Sigmoid colon (tissue), 4 donors: ENCODE measurements at regions not wholly inside any gene's neighbourhood (a gene's known extent, or its start where the extent isn't known, plus 50 kb on each side); places are given as distances from the start of the nearest gene placed in this dataset.

ENCODE experiments used
- EP300 ChIP-seq, 4 donors: sonication (generic); formaldehyde crosslinking; IDR thresholded peaks; one replicate each; pipeline ENCODE4 v1.6.1; 2017; ENCODE audit warnings: antibody characterized with exemption in 4 of 4
- POLR2A ChIP-seq, 2 donors: fragments of 450-650 bp; IDR thresholded peaks; one replicate each; pipeline ENCODE4 v1.6.1; 2016; ENCODE audit warnings: antibody characterized with exemption in 2 of 2, mild to moderate bottlenecking in 2 of 2, moderate library complexity in 2 of 2
- POLR2AphosphoS5 ChIP-seq, 4 donors: sonication (generic); formaldehyde crosslinking; IDR thresholded peaks; one replicate each; pipeline ENCODE4 v1.6.1; 2017; ENCODE audit warnings: antibody characterized with exemption in 4 of 4
- TF ChIP-seq, protein P1 (sequence below), 4 experiments: fragments of 450-650 bp in 3 of 4; fragments of 200-600 bp in 1 of 4; IDR thresholded peaks; one replicate each; pipeline ENCODE4 v1.5.1; 2016 to 2019; ENCODE audit warnings: antibody characterized with exemption in 4 of 4, mild to moderate bottlenecking in 3 of 4, moderate library complexity in 2 of 4

DNA sequence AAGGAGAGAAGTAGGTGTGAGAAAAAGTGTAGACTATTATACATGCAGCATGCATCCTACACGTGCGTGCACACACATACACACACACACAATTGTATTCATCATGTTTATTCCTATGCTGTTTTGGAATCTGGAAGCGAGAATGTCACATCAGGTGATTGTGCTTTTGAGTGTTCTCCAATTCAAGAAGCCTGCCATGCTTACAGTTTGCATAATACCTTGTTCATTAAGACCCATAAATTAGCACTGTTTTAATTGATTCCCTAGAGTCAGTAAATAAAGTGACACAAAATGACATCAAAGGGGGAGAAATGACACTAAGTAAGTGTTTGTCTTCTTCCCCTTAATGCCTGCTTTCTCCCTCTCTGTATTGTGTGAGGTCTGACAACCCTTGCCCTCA, 336.1 kb upstream of the IGFBP7 start:
- TF ChIP-seq, protein P1, sequence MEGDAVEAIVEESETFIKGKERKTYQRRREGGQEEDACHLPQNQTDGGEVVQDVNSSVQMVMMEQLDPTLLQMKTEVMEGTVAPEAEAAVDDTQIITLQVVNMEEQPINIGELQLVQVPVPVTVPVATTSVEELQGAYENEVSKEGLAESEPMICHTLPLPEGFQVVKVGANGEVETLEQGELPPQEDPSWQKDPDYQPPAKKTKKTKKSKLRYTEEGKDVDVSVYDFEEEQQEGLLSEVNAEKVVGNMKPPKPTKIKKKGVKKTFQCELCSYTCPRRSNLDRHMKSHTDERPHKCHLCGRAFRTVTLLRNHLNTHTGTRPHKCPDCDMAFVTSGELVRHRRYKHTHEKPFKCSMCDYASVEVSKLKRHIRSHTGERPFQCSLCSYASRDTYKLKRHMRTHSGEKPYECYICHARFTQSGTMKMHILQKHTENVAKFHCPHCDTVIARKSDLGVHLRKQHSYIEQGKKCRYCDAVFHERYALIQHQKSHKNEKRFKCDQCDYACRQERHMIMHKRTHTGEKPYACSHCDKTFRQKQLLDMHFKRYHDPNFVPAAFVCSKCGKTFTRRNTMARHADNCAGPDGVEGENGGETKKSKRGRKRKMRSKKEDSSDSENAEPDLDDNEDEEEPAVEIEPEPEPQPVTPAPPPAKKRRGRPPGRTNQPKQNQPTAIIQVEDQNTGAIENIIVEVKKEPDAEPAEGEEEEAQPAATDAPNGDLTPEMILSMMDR (IDR thresholded peaks at IDR 0.05) = no peak
- TF ChIP-seq POLR2AphosphoS5 (IDR thresholded peaks at IDR 0.05) = no peak
- no peak for TF ChIP-seq POLR2A (IDR thresholded peaks at IDR 0.05)
- no peak for TF ChIP-seq EP300 (IDR thresholded peaks at IDR 0.05)
